GM19395 (cell line): ENCODE measurements at regions not wholly inside any gene's neighbourhood (a gene's known extent, or its start where the extent isn't known, plus 50 kb on each side); places are given as distances from the start of the nearest gene placed in this dataset.

ENCODE experiments used
- ATAC-seq: cut with Tn5 transposase; IDR thresholded peaks from one replicate; pipeline ENCODE4 v1.9.1; 2021; ENCODE audit warnings: mild to moderate bottlenecking, moderate library complexity; ENCODE audit not compliant: unreplicated experiment

GRCh38 chr3:168422843-168423242 lies 327.1 kb upstream of the GOLIM4 start:
- ATAC-seq: no peak

DNA sequence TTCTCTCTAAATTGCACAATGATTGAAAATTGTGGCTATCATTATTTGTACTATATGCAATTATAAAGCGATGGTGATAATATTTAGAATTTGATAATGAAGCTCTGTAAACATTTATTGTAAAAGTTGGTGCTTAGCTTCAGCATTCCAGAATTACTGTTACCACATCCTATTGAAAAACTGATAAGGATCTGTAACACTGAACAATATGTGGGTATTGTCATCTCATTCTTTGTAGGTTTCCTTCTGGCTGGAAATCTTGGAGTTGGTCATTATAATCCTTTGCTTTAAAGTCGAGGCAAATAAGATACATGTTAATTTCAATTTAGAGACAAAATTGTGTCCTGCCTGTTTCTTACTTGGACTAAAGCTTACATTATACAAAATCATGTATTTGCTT lies 323.4 kb upstream of the GOLIM4 start:
- ATAC-seq: no peak

- no peak for ATAC-seq
These were observed 321.3 kb upstream of the GOLIM4 start for GRCh38 chr3:168417016-168417415.

DNA sequence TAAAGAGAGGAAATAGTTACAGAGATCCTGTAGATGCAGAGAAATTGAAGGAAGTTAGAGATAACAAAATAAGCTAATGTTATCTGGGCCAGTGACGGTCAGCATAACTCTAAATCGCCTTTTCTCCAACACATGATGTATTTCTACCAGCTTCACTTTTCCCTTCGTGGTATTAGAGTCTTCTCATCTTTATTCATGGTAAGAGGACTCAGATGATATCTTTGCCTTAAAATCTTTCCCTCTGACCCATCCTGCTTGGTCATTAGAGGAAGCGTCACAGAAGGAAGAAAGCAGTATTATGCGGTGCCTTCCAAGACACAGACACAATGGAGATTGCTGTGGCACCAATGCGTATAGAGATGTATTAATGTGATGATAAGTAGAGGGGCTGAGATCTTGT lies 320.7 kb upstream of the GOLIM4 start:
- no peak for ATAC-seq

DNA sequence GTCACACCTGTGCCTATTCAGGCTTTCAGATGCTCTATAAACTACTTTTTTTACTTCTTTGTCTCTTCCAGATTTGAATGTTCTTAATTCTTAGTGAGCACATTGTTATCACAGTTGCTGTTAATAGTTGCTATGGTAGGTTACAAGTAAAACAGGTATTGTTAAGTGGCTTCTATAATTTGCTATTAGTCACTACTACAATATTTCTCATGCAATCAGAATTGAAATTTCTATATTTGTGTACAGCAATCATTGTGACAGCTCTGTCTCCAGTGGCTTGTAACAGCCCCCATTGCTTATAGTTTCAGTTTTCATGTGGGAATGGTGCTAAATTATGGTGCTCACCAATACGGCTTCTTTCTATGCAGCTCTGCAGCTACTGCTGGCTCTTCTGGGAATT lies 318.4 kb upstream of the GOLIM4 start:
- no peak for ATAC-seq

DNA sequence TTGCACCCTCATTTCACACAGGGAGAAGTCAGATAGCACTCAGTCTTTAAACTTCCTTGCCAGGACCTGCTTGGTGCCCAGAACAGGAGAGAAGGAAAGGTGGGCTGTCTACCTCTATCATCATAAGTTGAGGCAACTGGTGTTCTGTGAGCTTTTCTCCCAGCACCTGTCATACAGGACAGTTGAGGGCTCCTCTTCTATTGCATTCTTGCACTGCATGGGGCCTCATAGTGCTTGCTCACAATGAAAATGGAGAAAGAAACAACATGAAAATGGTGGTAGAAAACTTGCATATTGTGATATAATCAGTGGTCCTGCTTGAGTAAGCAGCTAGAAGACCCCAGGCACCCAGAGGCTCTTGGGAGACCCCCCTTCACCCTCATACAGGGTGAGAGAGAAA lies 311.7 kb upstream of the GOLIM4 start:
- ATAC-seq: no peak

DNA sequence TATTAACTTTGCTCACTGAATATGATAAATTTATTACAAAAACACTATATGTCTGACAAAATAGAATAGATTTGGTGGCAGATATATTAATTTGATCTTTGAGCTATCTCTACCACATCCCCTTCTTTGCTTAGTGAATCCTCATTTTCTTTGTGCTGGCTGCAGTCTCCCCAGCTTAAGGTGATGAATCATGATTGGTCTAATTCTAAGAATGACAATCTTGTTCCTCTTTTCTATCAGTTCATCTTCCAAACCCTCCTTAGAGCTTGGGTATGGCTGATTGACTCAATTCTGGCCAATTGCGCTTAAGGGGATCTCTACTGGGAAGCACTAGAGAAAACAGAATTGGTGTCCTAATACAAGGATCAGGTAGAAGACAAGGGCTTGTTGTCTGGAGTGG lies 309.6 kb upstream of the GOLIM4 start:
- no peak for ATAC-seq

DNA sequence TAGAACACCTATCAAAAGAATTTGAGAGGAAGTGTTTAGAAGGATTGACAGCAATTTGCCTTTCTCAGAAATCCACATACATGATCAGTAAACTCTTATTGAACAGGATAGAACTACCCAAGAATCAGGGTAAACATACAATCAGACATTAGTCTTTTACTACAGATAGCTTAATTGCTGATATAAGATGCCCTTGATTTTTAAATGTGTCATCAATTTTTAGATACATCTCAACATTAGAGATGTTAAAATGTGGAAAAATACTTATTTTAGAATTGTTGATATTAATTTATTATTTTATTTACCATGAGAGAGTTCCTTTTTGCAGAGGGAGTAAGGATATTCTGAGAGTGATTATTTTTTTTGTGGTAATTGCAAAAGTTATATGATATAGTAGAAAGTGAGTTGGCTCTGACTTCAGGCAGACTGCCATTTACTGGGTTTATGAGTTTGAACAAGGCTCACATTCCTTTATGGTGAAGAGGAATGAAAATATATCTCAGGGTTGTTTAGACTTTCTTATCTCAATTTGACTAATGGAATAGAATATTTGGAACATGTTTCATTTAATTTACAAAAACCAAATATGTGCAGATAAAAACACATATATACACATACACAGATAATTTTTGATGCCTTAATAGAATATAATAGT lies 302.8 kb upstream of the GOLIM4 start:
- ATAC-seq: no peak

DNA sequence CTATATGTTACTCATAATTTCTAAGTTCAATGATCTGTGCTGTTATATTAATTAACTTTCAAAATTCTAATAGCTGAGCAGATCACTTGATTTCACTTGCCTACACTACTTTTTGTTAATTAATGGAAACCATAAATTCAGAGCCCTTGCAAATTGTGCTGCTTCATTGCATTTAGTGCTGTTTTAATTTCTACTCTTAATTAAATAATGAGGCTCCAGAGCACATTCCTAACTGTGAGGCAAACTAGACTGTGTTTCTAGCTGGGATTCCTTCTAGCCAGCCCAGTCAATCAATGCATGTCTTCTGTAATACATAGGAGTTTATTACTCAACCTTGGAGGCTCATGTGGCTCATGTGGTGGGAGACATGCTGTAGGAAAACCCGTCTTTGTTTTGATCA lies 301.1 kb upstream of the GOLIM4 start:
- no peak for ATAC-seq

DNA sequence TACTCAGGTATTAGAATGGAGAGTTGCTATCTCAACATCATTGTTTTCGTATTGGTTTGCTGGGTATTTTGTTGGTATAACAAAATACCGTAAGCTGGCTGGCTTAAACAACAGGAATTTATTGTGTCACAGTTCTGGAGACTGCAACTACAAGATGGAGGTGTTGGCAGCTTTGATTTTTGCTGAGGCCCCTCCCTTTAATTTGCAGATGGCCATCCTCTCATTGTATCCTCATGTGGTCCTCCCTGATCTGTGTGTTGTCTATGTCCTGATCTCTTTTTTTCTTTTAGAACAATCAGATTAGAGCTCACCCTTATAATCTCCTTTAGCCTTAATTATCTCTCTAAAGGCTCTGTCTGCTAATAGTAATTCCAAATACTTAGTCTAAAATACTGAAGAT lies 299.8 kb upstream of the GOLIM4 start:
- no peak for ATAC-seq

DNA sequence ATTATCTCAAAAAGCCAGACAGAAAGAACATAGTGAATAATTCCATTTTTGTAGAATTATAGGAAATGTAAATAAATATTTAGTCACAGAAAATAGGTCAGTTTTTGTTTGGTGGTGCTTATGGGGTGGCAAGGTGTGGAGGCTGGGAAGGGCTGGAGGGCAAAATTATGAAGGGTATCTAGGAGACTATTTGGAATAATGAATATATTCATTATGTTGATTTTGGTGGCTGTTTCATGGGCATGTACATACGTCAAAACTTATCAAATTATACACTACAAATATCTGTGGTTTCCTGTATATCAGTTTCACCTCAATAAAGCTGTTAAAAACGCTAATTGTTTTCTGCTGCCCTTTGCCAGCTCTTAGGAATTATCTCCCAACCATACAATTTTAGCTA lies 298.7 kb upstream of the GOLIM4 start:
- no peak for ATAC-seq

- no peak for ATAC-seq
These were observed 290.6 kb upstream of the GOLIM4 start for GRCh38 chr3:168386301-168386700.

DNA sequence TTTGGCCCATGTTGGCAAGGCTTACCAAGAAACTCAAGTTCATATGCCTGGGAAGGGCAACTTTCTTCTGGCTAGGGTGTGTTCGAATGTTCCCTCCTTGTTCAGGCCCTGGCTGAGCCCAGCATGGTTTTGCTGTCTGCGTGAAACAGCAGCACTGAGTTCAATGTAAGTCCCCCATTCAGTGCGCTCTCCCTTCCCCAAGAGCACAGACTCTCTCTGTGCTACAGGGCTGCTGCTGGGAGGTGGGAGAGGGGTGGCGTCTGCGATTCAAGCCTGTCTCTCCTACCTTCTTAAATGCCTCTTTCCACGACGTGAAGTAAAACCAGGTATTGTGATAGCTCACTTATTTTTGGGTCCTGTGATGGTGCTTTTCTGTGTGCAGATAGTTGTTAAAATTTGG lies 289.3 kb upstream of the GOLIM4 start:
- no peak for ATAC-seq

DNA sequence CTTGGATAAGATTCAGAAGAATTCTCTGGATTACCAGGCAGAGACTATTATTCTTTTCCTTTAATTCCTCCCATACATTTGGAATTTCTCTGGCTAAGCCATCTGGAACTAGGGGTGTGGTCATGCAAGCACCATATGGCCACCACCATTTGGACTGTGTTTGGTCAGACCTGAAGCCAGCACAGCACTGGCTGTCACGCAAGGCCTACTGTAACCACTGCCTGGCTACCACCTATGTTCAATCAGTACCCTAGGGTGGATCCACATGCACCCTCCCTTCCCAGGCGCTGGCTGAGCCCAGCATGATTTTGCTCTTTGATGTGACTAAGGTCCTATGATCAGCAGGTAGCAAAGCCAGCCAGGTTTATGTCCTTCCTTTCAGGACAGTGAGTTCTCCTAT lies 287.8 kb upstream of the GOLIM4 start:
- no peak for ATAC-seq

DNA sequence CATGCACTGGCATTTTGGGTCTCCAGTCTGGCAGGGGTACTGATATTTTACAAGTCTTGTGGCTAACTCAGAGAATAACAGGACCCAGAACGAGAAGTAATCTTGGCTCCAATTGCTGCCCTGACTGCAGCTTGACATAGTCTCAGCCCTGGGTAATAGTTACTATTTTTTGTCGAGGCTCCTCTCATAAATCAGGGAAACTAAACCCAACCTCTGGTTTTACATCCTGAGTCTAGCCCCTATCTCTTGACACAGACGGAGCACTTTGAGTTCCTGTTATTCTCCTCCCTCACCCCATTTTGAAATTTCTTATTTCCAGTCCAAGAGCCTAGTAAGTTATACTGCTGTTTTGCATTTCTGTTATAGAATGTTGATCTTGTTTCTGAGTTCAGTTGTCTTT lies 276.1 kb upstream of the GOLIM4 start:
- no peak for ATAC-seq

- ATAC-seq: no peak
These were observed 269.2 kb upstream of the GOLIM4 start for GRCh38 chr3:168364967-168365366.

- no peak for ATAC-seq
These were observed 267.0 kb upstream of the GOLIM4 start for GRCh38 chr3:168362661-168363247.

DNA sequence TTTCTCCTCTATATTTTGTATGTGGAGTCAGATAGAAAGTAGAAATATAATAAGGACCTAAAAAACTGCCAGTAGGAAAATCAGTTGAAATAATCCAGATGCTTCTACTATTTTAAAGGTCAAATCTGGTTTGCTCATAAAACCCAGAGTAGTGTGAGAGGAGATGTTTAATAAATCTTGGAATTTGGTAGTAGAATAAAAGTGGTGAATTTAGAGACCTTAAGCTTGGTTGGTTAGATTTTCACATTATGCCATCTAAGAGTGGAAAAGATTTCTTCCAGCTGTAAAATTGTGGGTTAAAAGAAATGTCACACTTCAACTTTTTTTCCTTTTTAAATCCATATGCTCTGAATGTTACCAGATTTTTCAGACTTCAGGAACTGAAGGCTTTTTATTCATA lies 266.4 kb upstream of the GOLIM4 start:
- no peak for ATAC-seq

GRCh38 chr3:168360993-168361392 lies 265.3 kb upstream of the GOLIM4 start:
- ATAC-seq: no peak

GRCh38 chr3:168342946-168343850 lies 247.5 kb upstream of the GOLIM4 start:
- no peak for ATAC-seq

- ATAC-seq: no peak
These were observed 246.5 kb upstream of the GOLIM4 start for GRCh38 chr3:168341956-168342936.
